HG02970 (cell line): ENCODE measurements at regions not wholly inside any gene's neighbourhood (a gene's known extent, or its start where the extent isn't known, plus 50 kb on each side); places are given as distances from the start of the nearest gene placed in this dataset.
"Not testable (repeated sequence)": the region's sequence is repeated elsewhere in the genome, so short reads cannot be mapped to it uniquely, and the experiment has no call there.

Experiments used
- ATAC-seq: cut with Tn5 transposase; IDR thresholded peaks from one replicate; pipeline ENCODE4 v1.9.1; 2021; ENCODE audit warnings: mild to moderate bottlenecking, moderate library complexity, moderate number of reproducible peaks; ENCODE audit not compliant: unreplicated experiment, low FRiP score

- no peak for ATAC-seq
Measured at GRCh38 chr3:194051366-194052149, 84.4 kb upstream of the HES1 start.

- ATAC-seq: no peak
Measured at GRCh38 chr3:194053136-194053535, 82.8 kb upstream of the HES1 start.

- no peak for ATAC-seq
Measured at GRCh38 chr3:194054016-194054415, 81.9 kb upstream of the HES1 start.

DNA sequence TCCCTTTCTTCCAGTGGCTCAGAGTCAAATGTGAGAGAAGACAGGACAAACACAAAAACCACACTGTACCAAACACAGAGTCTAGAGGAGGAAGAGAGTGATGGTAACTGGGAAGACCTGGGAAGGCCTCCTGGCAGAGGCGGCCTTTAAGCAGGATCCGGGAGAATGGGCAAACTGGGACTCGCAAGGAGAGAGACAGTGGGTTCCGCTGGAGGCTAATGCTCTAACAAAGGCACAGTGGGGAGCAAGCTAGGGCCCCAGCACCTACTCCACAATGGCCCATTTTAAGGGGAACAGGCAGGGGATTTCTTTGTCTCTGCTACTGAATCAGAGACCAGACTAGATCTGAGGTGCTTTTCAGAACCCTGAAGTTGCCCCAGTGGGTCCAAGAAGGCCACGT is 81.4 kb upstream of the HES1 start:
- ATAC-seq: no peak

DNA sequence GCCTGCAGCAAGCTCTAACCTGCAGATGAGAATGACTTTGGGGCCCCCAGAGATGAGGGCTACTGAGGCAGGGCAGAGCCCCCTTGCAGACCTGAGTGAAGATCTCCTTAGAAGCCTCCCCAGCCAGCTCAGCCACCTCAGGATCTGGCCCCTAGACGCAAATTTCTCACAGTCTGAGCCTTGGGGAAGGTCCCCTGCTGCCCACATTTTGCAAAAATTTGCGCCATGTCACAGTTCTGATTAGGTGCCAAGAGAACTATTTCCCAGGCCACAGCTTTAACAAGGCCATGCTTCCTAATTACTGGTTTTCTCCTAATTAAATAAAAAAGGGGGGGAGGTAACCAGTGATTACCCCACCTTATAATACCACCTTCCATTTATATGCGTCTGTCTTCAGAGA is 81.0 kb upstream of the HES1 start:
- ATAC-seq: no peak

DNA sequence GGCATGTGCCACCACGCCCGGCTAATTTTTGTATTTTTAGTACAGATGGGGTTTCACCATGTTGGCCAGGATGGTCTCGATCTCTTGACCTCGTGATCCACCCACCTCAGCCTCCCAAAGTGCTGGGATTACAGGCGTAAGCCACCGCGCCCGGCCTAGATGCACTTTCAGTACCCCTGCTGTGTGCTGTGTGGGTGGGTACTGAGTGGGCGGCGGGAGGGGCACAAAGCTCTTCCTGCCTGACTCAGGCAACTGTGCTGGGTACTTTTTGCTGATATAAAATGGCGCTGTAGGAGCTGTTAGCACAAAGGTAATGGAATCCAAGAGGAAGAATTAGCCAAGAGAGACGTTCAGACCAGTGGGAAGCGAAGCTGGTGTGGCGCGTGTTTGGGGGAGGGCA is 79.6 kb upstream of the HES1 start:
- not testable (repeated sequence) for ATAC-seq

GRCh38 chr3:194056731-194057415 is 79.1 kb upstream of the HES1 start:
- no peak for ATAC-seq

DNA sequence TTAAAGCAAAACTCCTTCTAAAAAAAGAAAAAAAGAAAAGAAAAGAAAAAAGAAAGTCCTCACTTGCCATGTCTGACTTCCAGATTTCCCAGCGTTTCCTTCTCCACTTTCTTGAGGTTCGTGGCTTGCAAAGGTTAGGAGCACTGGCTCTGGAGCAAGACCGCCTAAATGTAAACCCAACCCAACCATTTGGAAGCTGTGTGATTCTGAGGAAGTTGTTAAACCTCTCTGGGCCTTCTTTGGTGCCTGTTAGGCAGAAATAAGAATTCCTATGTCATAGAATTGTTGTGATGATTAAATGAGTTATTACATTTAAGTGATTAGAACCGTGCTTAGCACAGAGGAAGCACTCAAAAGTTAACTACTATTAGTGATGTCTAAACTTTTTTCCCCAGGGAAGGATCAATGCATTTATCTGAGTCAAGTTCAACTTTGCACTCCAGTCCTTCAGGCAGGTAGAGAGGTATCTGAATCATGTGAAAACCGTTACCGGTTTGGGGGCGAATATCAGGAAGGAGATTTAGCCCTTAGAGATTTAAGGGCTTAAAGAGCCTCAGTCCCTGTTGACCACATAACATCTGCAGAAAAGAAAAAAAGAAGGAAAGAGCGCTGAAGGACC is 78.3 kb upstream of the HES1 start:
- no peak for ATAC-seq

- ATAC-seq: no peak
Measured at GRCh38 chr3:194058189-194058571, 77.8 kb upstream of the HES1 start.

GRCh38 chr3:194058753-194059152 is 77.2 kb upstream of the HES1 start:
- ATAC-seq: no peak

DNA sequence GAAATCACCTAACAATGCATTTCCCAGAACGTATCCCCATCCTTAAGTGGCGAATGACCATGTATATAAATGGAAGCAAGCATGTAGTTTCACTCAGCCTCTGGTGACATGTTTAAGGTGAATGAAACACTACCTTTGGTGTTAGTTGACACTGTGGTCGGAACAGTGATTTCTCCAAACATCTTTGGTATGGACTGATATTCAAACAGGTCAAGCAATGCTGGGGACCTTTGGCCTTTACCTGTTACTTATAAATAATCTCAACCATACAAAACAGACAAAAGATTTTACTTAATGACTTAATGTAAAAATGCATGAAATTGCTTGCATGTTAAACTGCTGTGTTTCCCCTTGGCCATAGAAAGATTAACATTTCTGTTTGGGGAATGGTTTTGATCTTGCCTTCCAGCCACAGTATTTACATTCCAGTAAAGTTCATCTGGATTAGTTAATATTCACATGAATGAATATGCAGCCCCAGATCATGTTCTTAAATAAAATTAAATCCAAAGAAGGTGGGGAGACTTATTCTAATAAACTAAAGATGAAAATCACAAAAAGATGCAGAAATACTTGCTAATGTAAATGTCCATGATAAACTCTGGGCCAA is 74.4 kb upstream of the HES1 start:
- ATAC-seq: no peak

GRCh38 chr3:194062830-194063229 is 73.1 kb upstream of the HES1 start:
- no peak for ATAC-seq

DNA sequence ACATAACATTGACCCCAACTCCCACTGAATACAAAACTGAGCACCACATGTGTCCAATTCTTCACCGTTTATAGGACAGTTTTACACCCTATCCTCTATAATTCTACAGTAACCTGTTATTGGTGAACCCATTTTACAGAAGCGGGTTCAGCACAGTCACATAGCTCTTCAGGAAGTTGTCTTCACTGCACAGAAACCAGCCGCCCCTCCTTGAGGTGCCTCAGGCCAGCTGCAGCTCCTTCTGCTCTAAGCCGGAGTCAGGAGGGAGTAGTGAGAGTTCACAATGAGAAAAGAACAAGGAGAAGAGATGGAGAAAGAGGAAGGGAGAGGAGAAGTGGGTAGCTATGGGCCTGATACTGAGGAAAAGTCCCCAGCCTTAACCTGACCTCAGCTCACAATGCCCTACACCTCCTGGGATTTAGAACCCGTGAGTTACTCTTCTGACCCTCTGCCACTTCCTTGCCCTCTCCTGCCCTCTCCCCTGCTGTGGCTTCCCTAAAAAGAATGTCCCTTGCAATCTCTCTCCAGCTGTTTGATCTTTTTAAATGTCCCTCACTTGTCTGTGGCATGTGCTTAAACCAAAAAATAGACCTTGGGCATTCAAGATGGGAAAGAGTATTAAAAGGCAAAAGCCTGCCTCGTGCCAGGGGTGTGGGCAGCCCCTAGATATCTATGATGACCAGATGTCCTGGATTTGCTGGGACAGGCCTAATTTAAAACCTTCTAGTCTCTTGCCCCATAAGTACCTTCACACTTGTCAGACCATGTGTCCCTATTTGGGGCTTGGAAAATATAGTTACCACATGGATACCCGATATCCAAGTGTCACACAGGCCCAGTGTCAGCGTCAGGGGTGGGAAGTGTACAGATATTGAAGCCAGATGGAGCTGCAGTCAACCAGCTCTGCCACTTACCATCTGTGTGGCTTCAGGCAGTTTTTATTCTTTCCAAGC is 71.3 kb upstream of the HES1 start:
- ATAC-seq: no peak

DNA sequence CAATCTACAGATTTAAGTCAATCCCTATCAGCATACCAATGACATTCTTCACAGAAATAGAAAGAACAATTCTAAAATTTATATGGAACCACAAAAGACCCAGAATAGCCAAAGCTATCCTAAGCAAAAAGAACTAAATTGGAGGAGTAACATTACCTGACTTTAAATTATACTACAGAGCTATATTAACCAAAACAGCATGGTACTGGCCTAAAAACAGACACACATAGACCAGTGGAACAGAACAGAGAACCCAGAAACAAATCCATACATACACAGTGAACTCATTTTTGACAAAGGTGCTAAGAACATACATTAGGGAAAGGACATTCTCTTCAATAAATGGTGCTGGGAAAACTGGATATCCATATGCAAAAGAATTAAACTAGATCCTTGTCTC is 68.6 kb upstream of the HES1 start:
- ATAC-seq: not testable (repeated sequence)

DNA sequence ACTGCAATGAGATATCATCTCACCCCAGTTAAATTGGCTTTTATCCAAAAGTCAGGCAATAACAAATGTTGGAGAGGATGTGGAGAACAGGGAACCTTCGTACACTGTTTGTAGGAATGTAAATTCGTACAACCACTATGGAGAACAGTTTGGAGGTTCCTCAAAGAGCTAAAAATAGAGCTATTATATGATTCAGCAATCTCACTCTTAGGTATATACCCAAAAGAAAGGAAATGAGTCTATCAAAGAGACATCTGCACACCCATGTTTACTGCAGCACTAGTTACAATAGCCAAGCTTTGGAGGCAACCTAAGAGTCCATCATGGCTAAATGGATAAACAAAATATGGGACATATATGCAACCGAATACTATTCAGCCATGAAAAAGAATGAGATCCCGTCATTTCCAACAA is 68.0 kb upstream of the HES1 start:
- no peak for ATAC-seq

DNA sequence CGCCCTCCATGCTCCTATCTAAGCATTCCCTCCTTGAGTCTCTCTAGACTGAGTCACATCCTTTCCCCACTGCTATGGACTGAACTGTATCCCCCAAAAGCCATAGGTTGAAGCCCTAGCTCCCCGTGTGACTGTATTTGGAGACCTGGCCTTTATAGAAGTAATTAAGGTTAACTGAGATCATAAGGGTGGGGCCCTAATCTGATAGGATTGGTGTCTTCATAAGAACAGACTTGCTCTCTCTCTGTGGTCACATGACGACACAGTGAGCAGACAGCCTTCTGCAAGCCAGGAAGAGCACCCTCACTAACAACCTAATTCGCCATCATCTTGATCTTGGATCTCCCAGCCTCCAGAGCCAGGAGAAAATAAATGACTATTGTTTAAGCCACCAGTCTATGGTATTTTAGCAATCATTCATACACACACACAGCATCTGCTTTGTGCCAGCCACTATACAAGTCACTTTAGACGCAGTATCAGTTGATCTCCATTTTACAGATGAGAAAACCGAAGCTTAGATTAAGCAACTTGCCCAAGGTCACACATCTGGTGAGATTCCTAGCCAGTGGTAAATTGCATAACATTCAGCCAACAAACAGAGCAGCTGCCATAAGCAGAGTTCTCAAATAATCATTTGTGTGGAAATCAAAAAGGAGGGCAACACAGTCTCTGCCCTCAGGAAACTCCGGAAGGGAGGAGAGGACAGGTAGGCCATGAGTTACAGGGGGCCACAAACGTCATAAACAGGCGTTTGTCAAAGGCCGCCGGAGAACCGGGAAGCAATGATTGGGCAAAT is 66.3 kb upstream of the HES1 start:
- no peak for ATAC-seq

GRCh38 chr3:194070220-194070633 is 65.7 kb upstream of the HES1 start:
- ATAC-seq: no peak

DNA sequence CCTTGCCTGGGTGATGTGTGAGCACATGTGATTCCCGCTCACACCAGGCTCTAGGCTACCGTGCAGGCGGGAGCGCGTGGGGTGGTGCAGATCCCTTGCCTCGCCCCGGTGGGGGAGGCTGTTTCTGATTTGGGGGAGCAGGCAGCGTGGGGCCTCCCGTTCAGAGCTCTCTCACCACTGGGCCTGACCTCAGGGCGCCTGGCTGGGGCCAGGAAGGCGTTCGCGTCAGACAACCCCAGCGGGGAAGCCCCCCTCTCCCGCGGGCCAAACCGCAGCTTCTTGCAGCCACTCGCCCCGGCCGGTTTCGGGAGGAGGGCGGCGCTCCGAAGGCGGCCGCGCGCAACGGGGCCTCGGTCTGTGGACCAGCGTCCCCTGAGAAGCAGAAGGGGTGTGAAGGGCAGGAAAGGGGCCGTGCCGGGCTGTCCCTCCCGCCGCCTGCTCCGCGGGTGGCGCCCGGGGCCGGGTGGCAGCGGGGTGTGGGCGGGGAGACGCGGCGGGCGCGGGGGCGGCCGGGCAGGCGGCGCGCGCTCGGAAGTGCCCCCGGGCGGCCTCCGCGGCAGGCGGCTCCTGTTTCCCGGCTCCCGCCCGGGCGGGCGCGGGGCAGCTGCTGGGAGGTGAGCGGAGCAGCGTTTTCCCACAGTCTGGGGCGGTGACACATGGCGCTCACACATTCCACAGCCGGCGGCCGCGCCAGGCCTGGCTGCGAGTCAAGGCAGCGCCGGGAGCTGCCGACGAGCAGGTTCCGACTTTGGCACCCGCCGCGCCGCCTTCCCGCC is 65.1 kb upstream of the HES1 start:
- ATAC-seq: peak; percentile 88

GRCh38 chr3:194072097-194072428 is 63.9 kb upstream of the HES1 start:
- no peak for ATAC-seq
